GM21619 (cell line): ENCODE measurements at regions not wholly inside any gene's neighbourhood (a gene's known extent, or its start where the extent isn't known, plus 50 kb on each side); places are given as distances from the start of the nearest gene placed in this dataset.
"Not testable (repeated sequence)": the region's sequence is repeated elsewhere in the genome, so short reads cannot be mapped to it uniquely, and the experiment has no call there.

ENCODE experiments used
- ATAC-seq: cut with Tn5 transposase; IDR thresholded peaks from one replicate; pipeline ENCODE4 v1.9.1; 2021; ENCODE audit not compliant: unreplicated experiment

DNA sequence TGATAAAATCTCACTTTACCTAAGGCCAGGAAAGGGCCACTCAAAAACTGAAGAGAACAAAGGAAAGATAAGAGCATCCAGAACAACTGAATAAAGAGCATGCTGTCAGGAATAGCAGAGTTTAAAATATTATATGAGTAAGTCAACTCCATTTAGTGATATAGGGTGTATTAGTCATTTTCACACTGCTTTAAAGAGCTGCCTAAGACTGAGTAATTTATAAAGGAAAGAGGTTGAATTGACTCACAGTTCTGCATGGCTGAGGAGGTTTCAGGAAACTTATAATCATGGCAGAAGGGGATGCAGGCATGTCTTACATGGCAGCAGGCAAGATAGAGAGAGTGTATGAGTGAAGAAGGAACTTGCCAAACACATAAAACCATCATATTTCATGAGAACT lies 778.0 kb upstream of the NECTIN3 start:
- ATAC-seq, result no peak

GRCh38 chr3:110296885-110297284 lies 774.7 kb upstream of the NECTIN3 start:
- ATAC-seq, result no peak

GRCh38 chr3:110301781-110302180 lies 769.8 kb upstream of the NECTIN3 start:
- no peak for ATAC-seq

- no peak for ATAC-seq
These were observed 764.4 kb upstream of the NECTIN3 start for GRCh38 chr3:110307065-110307809.

DNA sequence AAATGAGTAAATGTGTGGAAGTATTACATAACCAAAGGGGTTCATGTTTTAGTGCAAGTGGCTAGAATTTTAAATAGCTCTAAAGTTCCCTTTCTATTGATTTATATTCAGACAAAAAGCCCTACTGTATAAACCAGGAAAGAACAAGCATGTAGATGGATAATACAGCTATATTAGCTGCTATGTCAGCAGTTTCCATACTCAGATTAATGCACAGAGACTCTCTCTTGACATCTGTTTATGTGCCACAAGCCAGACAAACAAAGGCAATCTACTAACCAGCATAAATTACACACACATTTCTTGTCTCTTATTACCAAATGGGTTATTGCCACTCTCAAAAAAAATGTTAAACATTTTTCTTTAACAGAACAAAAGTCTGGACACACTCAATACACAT lies 760.1 kb upstream of the NECTIN3 start:
- no peak for ATAC-seq

GRCh38 chr3:110314512-110315114 lies 757.0 kb upstream of the NECTIN3 start:
- ATAC-seq, result peak; percentile 95

- ATAC-seq, result no peak
These were observed 753.5 kb upstream of the NECTIN3 start for GRCh38 chr3:110318108-110318507.

- ATAC-seq, result no peak
These were observed 748.3 kb upstream of the NECTIN3 start for GRCh38 chr3:110323349-110323748.

DNA sequence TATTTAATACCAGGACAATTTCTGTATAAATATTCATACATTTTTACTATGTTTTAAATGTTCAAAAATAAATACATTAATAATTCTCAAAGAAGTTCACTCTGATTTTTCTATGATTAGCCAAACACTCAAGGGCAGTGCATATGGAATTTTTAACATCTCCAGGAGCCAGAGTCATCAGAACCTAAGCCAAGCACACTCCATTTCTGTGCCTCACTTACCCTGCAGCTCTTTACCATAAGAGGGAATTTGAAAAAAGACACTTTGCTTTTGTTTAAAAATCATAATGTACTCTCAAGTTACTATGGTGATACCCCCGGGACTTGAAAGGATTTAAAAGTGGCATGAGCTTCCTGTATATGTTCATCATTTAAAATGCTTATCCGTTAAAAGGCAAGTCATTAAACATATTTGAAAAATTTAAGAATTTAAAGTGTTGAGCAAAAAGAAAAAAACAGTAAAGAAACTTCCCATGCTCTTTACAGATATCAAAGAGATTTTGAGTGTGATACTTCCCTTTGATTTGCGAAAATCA lies 747.4 kb upstream of the NECTIN3 start:
- no peak for ATAC-seq

DNA sequence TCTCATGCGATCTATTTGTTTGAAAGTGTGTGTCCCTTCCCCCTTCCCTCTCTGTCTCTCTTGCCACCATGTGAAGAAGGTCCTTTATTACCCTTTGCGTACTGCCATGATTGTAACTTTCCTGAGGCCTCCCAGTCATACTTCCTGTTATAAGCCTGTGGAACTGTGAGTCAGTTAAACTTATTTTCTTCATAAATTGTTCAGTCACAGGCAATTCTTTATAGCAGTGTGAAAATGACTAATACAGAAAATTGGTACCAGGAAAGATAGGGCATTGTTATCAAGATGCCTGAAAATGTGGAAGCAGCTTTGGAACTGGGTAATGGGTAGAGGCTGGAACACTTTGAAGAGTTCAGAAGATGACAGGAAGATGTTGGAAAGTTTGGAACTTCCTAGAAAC lies 743.7 kb upstream of the NECTIN3 start:
- ATAC-seq, result no peak

DNA sequence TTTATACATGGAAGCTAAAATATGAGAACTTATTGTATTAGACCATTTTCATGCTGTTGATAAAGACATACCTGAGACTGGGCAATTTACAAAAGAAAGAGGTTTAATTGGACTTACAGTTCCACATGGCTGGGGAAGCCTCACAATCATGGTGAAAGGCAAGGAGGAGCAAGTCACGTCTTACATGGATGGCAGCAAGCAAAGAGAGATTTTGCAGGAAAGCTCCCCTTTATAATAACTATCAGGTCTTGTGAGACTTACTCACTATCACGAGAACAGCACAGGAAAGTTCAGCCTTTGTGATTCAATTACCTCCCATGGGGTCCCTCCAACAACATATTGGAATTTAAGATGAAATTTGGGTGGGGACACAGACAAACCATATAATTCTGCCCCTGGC lies 740.1 kb upstream of the NECTIN3 start:
- not testable (repeated sequence) for ATAC-seq

- ATAC-seq, result no peak
These were observed 739.0 kb upstream of the NECTIN3 start for GRCh38 chr3:110332629-110333028.

GRCh38 chr3:110341047-110341446 lies 730.6 kb upstream of the NECTIN3 start:
- no peak for ATAC-seq

- no peak for ATAC-seq
These were observed 728.2 kb upstream of the NECTIN3 start for GRCh38 chr3:110343376-110343775.

DNA sequence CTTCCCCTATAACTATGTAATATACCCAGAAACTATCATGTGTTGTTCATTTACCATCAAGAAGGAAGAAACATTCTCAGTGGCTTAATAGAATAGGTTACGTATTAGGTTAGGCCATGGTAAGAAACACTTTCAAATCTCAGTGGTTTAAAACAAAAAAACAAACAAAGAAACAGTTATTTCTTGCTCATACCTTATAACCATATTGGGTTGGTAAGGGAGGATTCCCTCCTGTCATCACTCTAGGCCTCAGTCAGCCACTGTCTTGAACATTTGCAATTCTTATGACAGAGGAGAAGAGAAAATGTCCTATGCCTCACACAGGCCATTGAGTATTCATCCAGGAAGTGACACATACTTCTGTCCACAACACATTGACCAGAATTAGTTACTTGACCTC lies 727.7 kb upstream of the NECTIN3 start:
- ATAC-seq, result peak; percentile 91

DNA sequence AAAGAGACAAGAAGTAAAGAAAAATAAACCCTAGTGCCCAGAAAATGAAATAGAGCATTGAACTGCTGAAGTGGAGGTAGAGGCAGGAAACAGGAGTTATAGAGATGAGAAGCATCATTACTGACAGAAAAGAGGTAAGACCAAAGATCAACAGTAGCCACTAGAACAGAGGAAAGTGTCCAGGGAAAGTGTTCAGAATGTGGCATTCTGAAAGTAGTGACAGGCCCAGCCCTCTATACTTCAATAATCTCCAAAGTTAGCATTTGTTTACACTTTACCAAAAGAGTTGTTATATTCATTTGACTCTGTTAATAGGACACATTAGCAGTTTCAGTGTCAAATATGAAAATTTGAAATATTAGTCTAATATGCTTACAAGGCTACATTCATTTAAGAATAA lies 727.1 kb upstream of the NECTIN3 start:
- no peak for ATAC-seq

DNA sequence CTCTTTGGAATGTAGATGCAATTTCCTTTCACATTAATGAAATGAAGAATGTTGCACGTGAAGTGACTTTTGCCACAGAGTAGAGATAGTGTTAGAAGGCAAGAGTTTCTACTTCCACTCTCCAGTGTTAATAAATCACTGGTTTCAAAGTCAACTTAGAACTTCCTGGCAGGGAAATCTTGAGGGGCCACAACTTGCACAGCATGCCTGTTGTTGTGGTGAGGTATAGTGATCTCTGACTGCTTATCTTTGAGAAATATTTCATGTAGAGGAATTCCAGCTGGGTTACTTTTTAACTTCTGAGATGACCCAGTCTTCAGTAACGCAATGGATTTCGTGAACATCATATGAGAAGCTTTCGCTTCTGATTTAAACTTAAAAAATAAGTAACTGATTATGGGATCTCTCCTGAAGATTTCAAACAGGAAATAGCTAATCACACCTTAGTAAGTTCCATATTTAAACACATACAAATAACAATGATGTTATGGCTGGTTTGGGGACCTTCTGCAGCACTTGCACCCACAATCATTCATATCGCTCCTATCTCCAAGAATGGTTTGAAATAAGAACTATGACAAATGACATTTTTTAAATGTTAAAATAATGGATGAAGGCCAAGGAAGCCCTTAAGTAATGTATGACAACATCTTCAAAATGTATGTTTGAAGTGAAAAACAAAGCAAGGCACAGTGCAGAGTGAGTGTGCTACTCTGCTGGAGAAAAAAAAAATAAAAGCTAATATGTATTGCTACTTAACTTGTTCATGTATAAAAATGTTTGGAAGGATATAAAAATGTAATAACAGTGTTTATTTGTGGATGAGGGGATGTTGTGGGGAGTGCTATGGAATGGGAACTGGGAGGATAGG lies 726.5 kb upstream of the NECTIN3 start:
- ATAC-seq, result peak; percentile 38

DNA sequence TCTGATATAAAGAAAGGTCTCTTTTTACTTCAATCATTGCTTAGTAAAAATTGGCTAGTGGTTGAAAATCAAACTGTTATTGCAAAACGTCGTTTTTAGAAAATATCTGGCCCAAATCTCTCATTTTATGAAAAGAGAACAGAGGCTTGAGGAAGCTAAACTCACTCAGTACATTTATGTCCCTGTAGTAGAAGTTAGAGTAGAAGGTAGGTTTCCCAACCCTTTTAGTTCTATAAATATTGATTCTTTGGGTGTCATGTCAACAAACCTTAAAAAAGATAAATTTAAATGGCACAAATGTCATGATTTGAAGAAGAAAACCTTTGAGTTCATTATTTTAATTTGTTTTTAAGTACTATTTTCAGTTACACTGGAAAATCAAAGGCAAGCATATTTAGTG lies 722.3 kb upstream of the NECTIN3 start:
- no peak for ATAC-seq

DNA sequence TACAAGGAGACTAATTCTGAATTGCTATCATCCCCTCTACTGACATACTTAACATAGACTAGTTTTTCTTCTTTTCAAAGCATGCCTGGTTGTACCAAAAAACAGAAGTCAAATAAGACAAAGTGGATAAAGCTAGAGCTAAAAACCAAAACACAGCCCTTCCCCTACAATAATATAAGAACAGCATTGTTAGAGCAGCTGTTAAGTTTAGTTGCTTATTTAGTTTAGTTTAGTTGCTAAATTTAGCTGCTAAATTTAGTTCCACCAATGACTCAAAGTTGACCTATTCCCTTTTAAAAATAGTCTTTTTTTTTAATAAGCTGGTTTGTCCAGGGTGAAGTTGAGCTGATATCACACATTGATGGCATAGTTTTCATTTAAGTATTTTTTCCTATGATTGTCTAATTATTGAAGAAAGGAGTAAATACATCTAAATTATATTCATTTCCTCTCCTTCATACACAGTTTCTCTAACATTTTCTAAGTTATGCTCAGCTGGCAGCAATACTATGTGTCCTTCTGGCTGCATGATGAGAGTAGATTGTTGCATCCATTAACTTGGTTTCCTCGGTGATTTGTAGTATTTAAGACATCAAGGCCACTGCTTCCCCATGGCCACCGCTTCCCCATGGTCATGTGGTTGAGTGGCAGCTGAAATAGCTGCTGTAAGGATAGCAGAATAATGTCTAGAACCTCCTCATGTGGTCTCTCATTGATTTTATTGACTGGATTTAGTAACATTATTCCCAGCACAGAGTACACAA lies 718.6 kb upstream of the NECTIN3 start:
- no peak for ATAC-seq

- no peak for ATAC-seq
These were observed 708.9 kb upstream of the NECTIN3 start for GRCh38 chr3:110362751-110363150.

DNA sequence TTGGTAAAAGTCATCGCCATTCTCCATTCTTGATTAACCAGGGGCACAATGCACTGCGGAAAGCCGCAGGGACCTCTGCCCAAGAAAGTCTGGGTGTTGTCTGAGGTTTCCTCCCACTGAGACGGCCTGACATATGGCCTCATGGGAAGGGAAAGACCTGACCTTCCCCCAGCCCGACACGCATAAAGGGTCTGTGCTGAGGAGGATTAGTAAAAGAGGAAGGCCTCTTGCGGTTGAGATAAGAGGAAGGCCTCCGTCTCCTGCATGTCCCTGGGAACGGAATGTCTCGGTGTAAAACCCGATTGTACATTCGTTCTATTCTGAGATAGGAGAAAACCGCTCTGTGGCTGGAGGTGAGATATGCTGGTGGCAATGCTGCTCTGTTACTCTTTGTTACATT lies 704.3 kb upstream of the NECTIN3 start:
- ATAC-seq, result not testable (repeated sequence)
